ENCODE measurements at regions not wholly inside any gene's neighbourhood (a gene's known extent, or its start where the extent isn't known, plus 50 kb on each side); places are given as distances from the start of the nearest gene placed in this dataset.

DNA sequence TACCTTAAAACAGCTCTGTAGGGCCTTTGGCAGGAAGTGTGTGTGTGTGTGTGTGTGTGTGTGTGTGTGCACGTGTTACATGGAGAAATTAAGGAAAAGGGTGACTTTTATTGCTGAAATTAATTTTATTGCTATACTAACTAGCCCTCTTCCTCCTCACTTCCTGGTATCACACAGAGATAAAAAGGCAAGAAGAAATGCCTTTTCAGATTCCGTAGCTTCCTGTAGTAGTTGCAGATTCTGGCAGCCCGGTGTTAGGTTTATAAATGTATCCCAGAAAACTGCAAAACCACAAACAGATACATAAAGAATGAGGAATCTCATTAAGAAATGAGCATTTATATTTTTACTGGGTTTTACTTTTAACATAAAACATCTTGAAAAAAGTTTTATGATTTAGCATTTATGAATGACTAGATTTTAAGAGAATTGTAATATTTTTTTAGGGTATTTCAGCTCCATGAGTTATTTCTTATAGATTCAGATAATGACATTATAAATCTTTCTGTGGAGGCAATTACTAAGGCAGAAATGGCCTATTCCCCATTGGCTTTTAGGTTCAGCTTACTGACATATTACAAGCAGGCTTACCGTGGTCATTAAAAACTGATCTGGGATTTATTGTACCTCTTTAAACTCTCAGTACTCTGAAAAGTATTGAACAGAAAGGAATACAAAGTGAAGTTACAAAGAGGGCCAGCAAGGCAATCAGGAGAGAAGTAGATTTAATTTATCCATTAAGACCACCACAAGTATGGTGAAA is 249.1 kb upstream of the TSHZ2 start:
- Histone ChIP-seq H3K27me3 (replicated peaks in 2 of 5; ENCODE audit: control insufficient read depth in 4 of 5, insufficient read depth in 5 of 5, low read length in 4 of 5) (no peaks in the 10 kb centered on the region), H3K27ac (ENCODE audit: insufficient read depth in 1 of 2, low read depth in 1 of 2, low read length in 2 of 2, poor library complexity in 1 of 2, severe bottlenecking in 2 of 2) (no peak overlapping the region), H3K36me3 (ENCODE audit: control insufficient read depth in 4 of 4, insufficient read depth in 4 of 4, low read length in 3 of 4) (no peaks in the 10 kb centered on the region), H3K4me1 (ENCODE audit: control extremely low read depth in 1 of 4, control insufficient read depth in 4 of 4, insufficient read depth in 4 of 4, low read length in 3 of 4) (no peaks in the 10 kb centered on the region), H3K9me3 (ENCODE audit: control extremely low read depth in 1 of 5, control insufficient read depth in 4 of 5, insufficient read depth in 2 of 5, low read depth in 1 of 5, low read length in 4 of 5) (no peaks in the 10 kb centered on the region), H3K4me3 (ENCODE audit: control insufficient read depth in 1 of 7, extremely low read depth in 1 of 7, insufficient read depth in 4 of 7, low read depth in 2 of 7, low read length in 6 of 7) (no peak overlapping the region)
- WGBS (ENCODE audit: insufficient coverage), result 89% methylated on average over 1 of the region's 4 CpGs
- DNase-seq, result no peak
- ChIA-PET CTCF (no interaction called here), POLR2A (no interaction called here)

DNA sequence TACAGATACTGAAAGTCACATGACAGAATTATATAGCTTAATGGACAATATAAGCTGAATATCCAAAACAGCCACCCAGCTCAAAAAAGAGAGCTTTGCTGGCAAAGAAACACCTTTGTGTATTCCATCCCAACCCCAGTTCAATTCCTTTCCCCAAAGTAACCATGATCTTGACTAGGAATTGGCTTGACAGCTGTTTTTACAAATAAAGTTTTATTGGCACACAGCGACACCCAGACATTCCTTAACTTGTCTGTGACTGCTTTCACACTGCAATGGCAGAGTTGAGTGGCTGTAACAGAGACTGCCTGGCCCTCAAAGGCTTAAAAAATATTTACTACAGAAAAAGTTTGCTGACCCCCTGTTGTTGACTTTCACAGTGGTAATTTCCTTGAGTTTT is 264.0 kb upstream of the TSHZ2 start:
- Histone ChIP-seq H3K27ac (ENCODE audit: insufficient read depth in 1 of 2, low read depth in 1 of 2, low read length in 2 of 2, poor library complexity in 1 of 2, severe bottlenecking in 2 of 2) (no peak overlapping the region), H3K4me1 (ENCODE audit: control extremely low read depth in 1 of 4, control insufficient read depth in 4 of 4, insufficient read depth in 4 of 4, low read length in 3 of 4) (no peaks in the 10 kb centered on the region), H3K27me3 (replicated peaks in 2 of 5; ENCODE audit: control insufficient read depth in 4 of 5, insufficient read depth in 5 of 5, low read length in 4 of 5) (no peaks in the 10 kb centered on the region), H3K9me3 (ENCODE audit: control extremely low read depth in 1 of 5, control insufficient read depth in 4 of 5, insufficient read depth in 2 of 5, low read depth in 1 of 5, low read length in 4 of 5) (peaks cover 0 to 2% (median 0%) of the 10 kb centered on the region in 5 experiments), H3K36me3 (ENCODE audit: control insufficient read depth in 4 of 4, insufficient read depth in 4 of 4, low read length in 3 of 4) (no peaks in the 10 kb centered on the region), H3K4me3 (ENCODE audit: control insufficient read depth in 1 of 7, extremely low read depth in 1 of 7, insufficient read depth in 4 of 7, low read depth in 2 of 7, low read length in 6 of 7) (no peak overlapping the region)
- ChIA-PET CTCF (no interaction called here), POLR2A (no interaction called here)
- DNase-seq, result no peak
- 100% methylated on average over 1 of the region's 1 CpG for WGBS (ENCODE audit: insufficient coverage)

DNA sequence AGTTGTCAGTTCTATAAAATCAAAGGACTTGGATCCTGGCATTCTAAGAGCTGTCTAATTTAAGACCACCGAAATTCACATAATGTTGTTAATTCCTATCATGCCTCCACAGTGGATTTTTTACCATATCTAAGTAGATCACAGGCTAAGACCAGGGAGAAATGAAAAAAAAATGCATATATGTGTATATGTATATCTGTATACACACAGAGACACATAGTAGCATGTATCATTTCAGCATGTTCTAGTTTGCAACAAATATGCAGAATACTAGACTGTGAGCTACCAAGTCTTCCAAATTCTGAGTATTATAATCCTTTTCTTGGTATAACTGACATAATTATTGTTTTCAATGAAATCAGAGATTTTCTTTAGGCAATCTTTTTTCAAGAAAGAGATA is 267.6 kb upstream of the TSHZ2 start:
- Histone ChIP-seq H3K4me3 (ENCODE audit: control insufficient read depth in 1 of 7, extremely low read depth in 1 of 7, insufficient read depth in 4 of 7, low read depth in 2 of 7, low read length in 6 of 7) (no peak overlapping the region), H3K9me3 (ENCODE audit: control extremely low read depth in 1 of 5, control insufficient read depth in 4 of 5, insufficient read depth in 2 of 5, low read depth in 1 of 5, low read length in 4 of 5) (no peaks in the 10 kb centered on the region), H3K27me3 (replicated peaks in 2 of 5; ENCODE audit: control insufficient read depth in 4 of 5, insufficient read depth in 5 of 5, low read length in 4 of 5) (no peaks in the 10 kb centered on the region), H3K36me3 (ENCODE audit: control insufficient read depth in 4 of 4, insufficient read depth in 4 of 4, low read length in 3 of 4) (no peaks in the 10 kb centered on the region), H3K4me1 (ENCODE audit: control extremely low read depth in 1 of 4, control insufficient read depth in 4 of 4, insufficient read depth in 4 of 4, low read length in 3 of 4) (no peaks in the 10 kb centered on the region), H3K27ac (ENCODE audit: insufficient read depth in 1 of 2, low read depth in 1 of 2, low read length in 2 of 2, poor library complexity in 1 of 2, severe bottlenecking in 2 of 2) (no peak overlapping the region)
- no peak for DNase-seq
- ChIA-PET POLR2A (no interaction called here), CTCF (no interaction called here)
- WGBS (ENCODE audit: insufficient coverage), result no CpG with 5 or more reads among the region's 1 CpG

DNA sequence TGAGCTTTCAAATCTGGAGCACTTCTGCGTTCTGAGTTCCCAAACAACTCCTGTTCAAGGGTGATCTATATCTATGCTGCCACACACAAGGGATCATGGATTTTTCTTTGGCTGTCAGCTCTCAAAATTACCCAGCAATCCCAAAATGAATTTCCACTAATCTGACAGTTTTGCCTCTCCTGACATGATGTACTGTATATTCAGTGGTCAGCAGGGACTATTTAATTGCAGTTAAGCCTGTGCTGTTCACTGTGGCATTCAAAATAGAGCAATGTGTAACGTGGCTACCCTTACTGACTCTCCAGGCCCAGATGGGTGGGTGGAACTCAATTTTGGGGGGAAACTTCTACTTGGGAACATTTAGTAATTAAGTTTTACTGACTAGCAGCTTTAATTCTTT is 283.8 kb upstream of the TSHZ2 start:
- H3K27me3 ChIP-seq (replicated peaks in 2 of 5; ENCODE audit: control insufficient read depth in 4 of 5, insufficient read depth in 5 of 5, low read length in 4 of 5), result no peaks in the 10 kb centered on the region
- H3K4me3 ChIP-seq (ENCODE audit: control insufficient read depth in 1 of 7, extremely low read depth in 1 of 7, insufficient read depth in 4 of 7, low read depth in 2 of 7, low read length in 6 of 7), result no peak overlapping the region
- 73% methylated on average over 2 of the region's 2 CpGs for WGBS (ENCODE audit: insufficient coverage)
- CTCF ChIA-PET, result no interaction called here
- H3K9me3 ChIP-seq (ENCODE audit: control extremely low read depth in 1 of 5, control insufficient read depth in 4 of 5, insufficient read depth in 2 of 5, low read depth in 1 of 5, low read length in 4 of 5), result peaks cover 0 to under 1% (median 0%) of the 10 kb centered on the region in 5 experiments
- H3K36me3 ChIP-seq (ENCODE audit: control insufficient read depth in 4 of 4, insufficient read depth in 4 of 4, low read length in 3 of 4), result no peaks in the 10 kb centered on the region
- H3K4me1 ChIP-seq (ENCODE audit: control extremely low read depth in 1 of 4, control insufficient read depth in 4 of 4, insufficient read depth in 4 of 4, low read length in 3 of 4), result no peaks in the 10 kb centered on the region
- H3K27ac ChIP-seq (ENCODE audit: insufficient read depth in 1 of 2, low read depth in 1 of 2, low read length in 2 of 2, poor library complexity in 1 of 2, severe bottlenecking in 2 of 2), result no peak overlapping the region
- DNase-seq, result no peak
- POLR2A ChIA-PET, result no interaction called here

DNA sequence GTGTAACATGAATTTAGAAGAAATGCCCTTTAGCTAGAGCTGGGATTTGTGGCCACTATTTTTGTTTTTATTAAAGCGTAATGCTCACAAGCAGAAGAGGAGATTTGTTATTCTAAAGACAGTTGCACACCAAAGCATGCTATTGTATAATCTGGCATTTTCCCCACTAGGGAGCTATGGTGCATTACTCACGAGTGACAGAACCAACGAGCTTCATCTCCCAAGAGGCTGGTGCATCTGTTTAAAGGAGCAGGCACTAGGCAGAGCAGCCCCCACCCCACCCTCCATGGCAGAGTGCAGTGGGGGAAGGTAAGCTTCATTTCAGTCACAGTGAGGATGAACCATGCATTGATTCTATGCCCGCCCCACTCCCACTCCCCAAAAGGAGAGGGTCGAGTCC is 287.3 kb upstream of the TSHZ2 start:
- H3K27me3 ChIP-seq (replicated peaks in 2 of 5; ENCODE audit: control insufficient read depth in 4 of 5, insufficient read depth in 5 of 5, low read length in 4 of 5), result no peaks in the 10 kb centered on the region
- DNase-seq, result no peak
- peaks cover 0 to 2% (median 0%) of the 10 kb centered on the region in 5 experiments for H3K9me3 ChIP-seq (ENCODE audit: control extremely low read depth in 1 of 5, control insufficient read depth in 4 of 5, insufficient read depth in 2 of 5, low read depth in 1 of 5, low read length in 4 of 5)
- no peak overlapping the region for H3K27ac ChIP-seq (ENCODE audit: insufficient read depth in 1 of 2, low read depth in 1 of 2, low read length in 2 of 2, poor library complexity in 1 of 2, severe bottlenecking in 2 of 2)
- CTCF ChIA-PET, result no interaction called here
- POLR2A ChIA-PET, result no interaction called here
- H3K4me3 ChIP-seq (ENCODE audit: control insufficient read depth in 1 of 7, extremely low read depth in 1 of 7, insufficient read depth in 4 of 7, low read depth in 2 of 7, low read length in 6 of 7), result peak overlapping the region in 1 of 7 experiments; percentile 8
- H3K36me3 ChIP-seq (ENCODE audit: control insufficient read depth in 4 of 4, insufficient read depth in 4 of 4, low read length in 3 of 4), result no peaks in the 10 kb centered on the region
- 94% methylated on average over 3 of the region's 5 CpGs for WGBS (ENCODE audit: insufficient coverage)
- H3K4me1 ChIP-seq (ENCODE audit: control extremely low read depth in 1 of 4, control insufficient read depth in 4 of 4, insufficient read depth in 4 of 4, low read length in 3 of 4), result no peaks in the 10 kb centered on the region

DNA sequence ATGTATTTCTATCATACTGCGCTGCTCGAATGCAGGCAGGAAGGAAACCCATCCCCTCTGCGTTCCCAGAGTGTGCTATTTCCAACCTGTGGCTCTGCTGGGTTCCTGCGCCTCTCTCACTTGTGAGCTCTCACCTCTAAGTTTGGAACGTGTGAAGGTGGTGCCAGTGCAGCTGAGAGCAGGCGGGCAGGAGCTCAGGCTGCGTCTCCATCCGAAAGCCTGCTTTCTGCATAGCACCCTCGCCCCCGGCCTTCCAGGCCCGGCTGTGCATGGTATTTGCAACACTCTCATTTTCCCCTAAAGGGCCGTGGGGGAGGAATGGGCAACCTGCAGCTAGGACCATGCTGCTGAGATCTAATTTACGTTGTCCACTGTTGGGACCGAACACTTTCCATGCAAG is 288.0 kb upstream of the TSHZ2 start:
- 49% methylated on average over 14 of the region's 14 CpGs for WGBS (ENCODE audit: insufficient coverage)
- H3K27ac ChIP-seq (ENCODE audit: insufficient read depth in 1 of 2, low read depth in 1 of 2, low read length in 2 of 2, poor library complexity in 1 of 2, severe bottlenecking in 2 of 2), result no peak overlapping the region
- H3K36me3 ChIP-seq (ENCODE audit: control insufficient read depth in 4 of 4, insufficient read depth in 4 of 4, low read length in 3 of 4), result no peaks in the 10 kb centered on the region
- H3K9me3 ChIP-seq (ENCODE audit: control extremely low read depth in 1 of 5, control insufficient read depth in 4 of 5, insufficient read depth in 2 of 5, low read depth in 1 of 5, low read length in 4 of 5), result peaks cover 0 to 2% (median 0%) of the 10 kb centered on the region in 5 experiments
- no peak overlapping the region for H3K4me3 ChIP-seq (ENCODE audit: control insufficient read depth in 1 of 7, extremely low read depth in 1 of 7, insufficient read depth in 4 of 7, low read depth in 2 of 7, low read length in 6 of 7)
- H3K4me1 ChIP-seq (ENCODE audit: control extremely low read depth in 1 of 4, control insufficient read depth in 4 of 4, insufficient read depth in 4 of 4, low read length in 3 of 4), result no peaks in the 10 kb centered on the region
- POLR2A ChIA-PET, result no interaction called here
- H3K27me3 ChIP-seq (replicated peaks in 2 of 5; ENCODE audit: control insufficient read depth in 4 of 5, insufficient read depth in 5 of 5, low read length in 4 of 5), result no peaks in the 10 kb centered on the region
- no peak for DNase-seq
- CTCF ChIA-PET, result no interaction called here

DNA sequence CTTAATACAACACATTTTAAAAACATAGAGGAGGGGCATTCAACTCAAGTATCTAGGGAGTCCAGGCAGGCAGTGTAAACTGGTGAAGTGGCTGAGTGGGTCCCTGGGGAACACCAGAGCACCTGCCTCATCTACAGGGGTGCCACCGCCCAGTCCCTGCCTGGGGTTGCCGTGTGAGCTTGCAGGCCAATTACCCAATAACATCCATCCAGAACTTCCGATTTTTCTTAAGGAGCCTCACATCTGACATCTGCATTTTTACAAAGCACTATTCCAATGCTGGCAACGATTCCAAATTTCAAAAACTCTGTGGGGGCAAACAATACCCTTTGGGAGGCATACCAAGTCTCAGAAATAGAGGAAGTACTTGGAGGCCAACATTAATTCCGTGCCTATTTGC is 288.4 kb upstream of the TSHZ2 start:
- H3K4me3 ChIP-seq (ENCODE audit: control insufficient read depth in 1 of 7, extremely low read depth in 1 of 7, insufficient read depth in 4 of 7, low read depth in 2 of 7, low read length in 6 of 7), result no peak overlapping the region
- POLR2A ChIA-PET, result no interaction called here
- no peak for DNase-seq
- WGBS (ENCODE audit: insufficient coverage), result 46% methylated on average over 3 of the region's 5 CpGs
- no peak overlapping the region for H3K27ac ChIP-seq (ENCODE audit: insufficient read depth in 1 of 2, low read depth in 1 of 2, low read length in 2 of 2, poor library complexity in 1 of 2, severe bottlenecking in 2 of 2)
- no peaks in the 10 kb centered on the region for H3K27me3 ChIP-seq (replicated peaks in 2 of 5; ENCODE audit: control insufficient read depth in 4 of 5, insufficient read depth in 5 of 5, low read length in 4 of 5)
- H3K36me3 ChIP-seq (ENCODE audit: control insufficient read depth in 4 of 4, insufficient read depth in 4 of 4, low read length in 3 of 4), result no peaks in the 10 kb centered on the region
- CTCF ChIA-PET, result no interaction called here
- peaks cover 0 to 2% (median 0%) of the 10 kb centered on the region in 5 experiments for H3K9me3 ChIP-seq (ENCODE audit: control extremely low read depth in 1 of 5, control insufficient read depth in 4 of 5, insufficient read depth in 2 of 5, low read depth in 1 of 5, low read length in 4 of 5)
- no peaks in the 10 kb centered on the region for H3K4me1 ChIP-seq (ENCODE audit: control extremely low read depth in 1 of 4, control insufficient read depth in 4 of 4, insufficient read depth in 4 of 4, low read length in 3 of 4)
